Keratinocyte (primary cell): ENCODE measurements at regions not wholly inside any gene's neighbourhood (a gene's known extent, or its start where the extent isn't known, plus 50 kb on each side); places are given as distances from the start of the nearest gene placed in this dataset.

Experiments used
- DNase-seq: peaks from one replicate; pipeline ENCODE4 v3.0.0-alpha.2; 2011; ENCODE audit warnings: low read depth, missing footprints, low spot score
- FAIRE-seq: peaks from 2 replicates; lab custom pipeline; 2011; peaks lifted over from hg19 to GRCh38; lab: Jason Lieb, UNC
- H2AFZ ChIP-seq: 2 replicates; pipeline ENCODE4 v1.6.0; 2012; ENCODE audit warnings: low read length, control low read depth, inconsistent platforms; ENCODE audit not compliant: control insufficient read depth
- H3K27ac ChIP-seq: 2 replicates; pipeline ENCODE4 v1.5.1; 2011; ENCODE audit warnings: low read length; ENCODE audit not compliant: control insufficient read depth, insufficient read depth
- H3K27me3 ChIP-seq: 3 replicates; pipeline ENCODE4 v1.6.0; 2011; ENCODE audit warnings: low read length; ENCODE audit not compliant: control insufficient read depth, insufficient read depth; ENCODE audit errors: extremely low read depth
- H3K36me3 ChIP-seq, 2 experiments: 2 replicates in 1 of 2; 3 replicates in 1 of 2; pipeline ENCODE4 v1.5.1; 2011; ENCODE audit warnings: low read length in 2 of 2, mild to moderate bottlenecking in 1 of 2; ENCODE audit not compliant: control insufficient read depth in 2 of 2, insufficient read depth in 2 of 2; ENCODE audit errors: extremely low read depth in 1 of 2
- H3K4me1 ChIP-seq: 3 replicates; pipeline ENCODE4 v1.5.1; 2011; ENCODE audit warnings: low read length; ENCODE audit not compliant: control insufficient read depth, insufficient read depth; ENCODE audit errors: extremely low read depth
- H3K4me2 ChIP-seq: 3 replicates; pipeline ENCODE4 v1.6.0; 2011; ENCODE audit warnings: low read depth, low read length; ENCODE audit not compliant: control insufficient read depth, insufficient read depth; ENCODE audit errors: extremely low read depth
- H3K4me3 ChIP-seq, 3 experiments: fragments of 200-600 bp in 1 of 3; sonication (generic) in 1 of 3; 2 replicates in 2 of 3; 3 replicates in 1 of 3; pipeline ENCODE4 v1.5.1; 2011 to 2016; ENCODE audit warnings: low read length in 3 of 3, mild to moderate bottlenecking in 3 of 3, control low read depth in 2 of 3, inconsistent platforms in 1 of 3, low read depth in 1 of 3, mixed read lengths in 1 of 3, mixed run types in 1 of 3, moderate library complexity in 1 of 3; ENCODE audit not compliant: control insufficient read depth in 2 of 3, insufficient read depth in 2 of 3; ENCODE audit errors: extremely low read depth in 1 of 3
- H3K79me2 ChIP-seq: 2 replicates; pipeline ENCODE4 v1.6.0; 2012; ENCODE audit warnings: low read length; ENCODE audit not compliant: control insufficient read depth, insufficient read depth
- H3K9ac ChIP-seq: 3 replicates; pipeline ENCODE4 v1.6.0; 2011; ENCODE audit warnings: low read length; ENCODE audit not compliant: control insufficient read depth, insufficient read depth; ENCODE audit errors: extremely low read depth
- H3K9me1 ChIP-seq: 3 replicates; pipeline ENCODE4 v1.6.0; 2011; ENCODE audit warnings: low read length; ENCODE audit not compliant: control insufficient read depth, insufficient read depth; ENCODE audit errors: extremely low read depth
- H3K9me3 ChIP-seq: 2 replicates; pipeline ENCODE4 v1.5.1; 2012; ENCODE audit warnings: low read depth, low read length; ENCODE audit not compliant: control insufficient read depth
- H4K20me1 ChIP-seq: 3 replicates; pipeline ENCODE4 v1.6.0; 2011; ENCODE audit warnings: low read length; ENCODE audit not compliant: control insufficient read depth, insufficient read depth; ENCODE audit errors: extremely low read depth
- CTCF ChIP-seq, 3 experiments: IDR thresholded peaks in 1 of 3; conservative IDR thresholded peaks in 1 of 3; optimal IDR thresholded peaks in 1 of 3; 2 replicates in 2 of 3; 3 replicates in 1 of 3; pipeline versions ENCODE3 to v1.5.1; 2011; ENCODE audit warnings: low read length in 3 of 3, mild to moderate bottlenecking in 3 of 3, moderate library complexity in 2 of 3, control low read depth in 1 of 3, inconsistent platforms in 1 of 3; ENCODE audit not compliant: insufficient read depth in 2 of 3; ENCODE audit errors: extremely low read depth in 1 of 3
- EZH2 ChIP-seq: IDR thresholded peaks from one replicate; pipeline ENCODE4 v1.6.1; 2012; ENCODE audit warnings: inconsistent platforms, mild to moderate bottlenecking, low read length, moderate library complexity
- dilution Hi-C: fragments of 300-500 bp; cut with MboI; formaldehyde crosslinking; loops from one replicate; pipeline ENCODE4 v1.7.0; 2020; ENCODE audit warnings: low sequenced_read_pairs; ENCODE audit not compliant: extremely low pct_ligation_motif_present

GRCh38 chr2:57893347-57893746 is 153.3 kb upstream of the VRK2 start:
- no peak for TF ChIP-seq CTCF (optimal IDR thresholded peaks at IDR 0.05 in 1 of 3, IDR thresholded peaks at IDR 0.05 in 1 of 3, conservative IDR thresholded peaks at IDR 0.05 in 1 of 3; ENCODE audit: extremely low read depth in 1 of 3, insufficient read depth in 2 of 3, low read length in 3 of 3)
- DNase-seq (no peak), FAIRE-seq (no peak)
- Histone ChIP-seq H4K20me1 (no peaks in the 10 kb centered on the region), H3K79me2 (no peaks in the 10 kb centered on the region), H3K9me3 (no peaks in the 10 kb centered on the region), H3K27me3 (no peaks in the 10 kb centered on the region), H3K27ac (no peak overlapping the region), H3K4me3 (no peak overlapping the region), H2AFZ (no peak overlapping the region), H3K4me1 (no peaks in the 10 kb centered on the region), H3K4me2 (no peak overlapping the region), H3K9me1 (no peaks in the 10 kb centered on the region), H3K9ac (no peak overlapping the region), H3K36me3 (no peaks in the 10 kb centered on the region)
- dilution Hi-C loops = no loop called here

- DNase-seq (no peak), FAIRE-seq (no peak)
- TF ChIP-seq CTCF (optimal IDR thresholded peaks at IDR 0.05 in 1 of 3, IDR thresholded peaks at IDR 0.05 in 1 of 3, conservative IDR thresholded peaks at IDR 0.05 in 1 of 3; ENCODE audit: extremely low read depth in 1 of 3, insufficient read depth in 2 of 3, low read length in 3 of 3) = no peak
- TF ChIP-seq EZH2 = no peak
- Histone ChIP-seq H4K20me1 (no peaks in the 10 kb centered on the region), H3K9me3 (no peaks in the 10 kb centered on the region), H3K9ac (no peak overlapping the region), H3K4me2 (no peak overlapping the region), H3K27ac (no peak overlapping the region), H2AFZ (no peak overlapping the region), H3K9me1 (no peaks in the 10 kb centered on the region), H3K79me2 (no peaks in the 10 kb centered on the region), H3K36me3 (no peaks in the 10 kb centered on the region), H3K27me3 (no peaks in the 10 kb centered on the region), H3K4me3 (no peak overlapping the region), H3K4me1 (no peaks in the 10 kb centered on the region)
- dilution Hi-C loops = no loop called here
These were observed 152.8 kb upstream of the VRK2 start for GRCh38 chr2:57893786-57894185.
